Endodermal cell (in vitro differentiated cells): ENCODE measurements at regions not wholly inside any gene's neighbourhood (a gene's known extent, or its start where the extent isn't known, plus 50 kb on each side); places are given as distances from the start of the nearest gene placed in this dataset.

Experiments used
- DNase-seq: peaks from one replicate; pipeline ENCODE4 v3.0.0-alpha.2; 2017
- H3K27ac ChIP-seq: 2 replicates; pipeline ENCODE4 v1.5.1; 2013; ENCODE audit warnings: mild to moderate bottlenecking, low read depth, low read length, moderate library complexity
- H3K27me3 ChIP-seq: 2 replicates; pipeline ENCODE4 v1.6.1; 2013; ENCODE audit warnings: mild to moderate bottlenecking, low read length, moderate library complexity; ENCODE audit not compliant: insufficient read depth, control insufficient read depth, poor library complexity, severe bottlenecking
- H3K36me3 ChIP-seq: 2 replicates; pipeline ENCODE4 v1.7.0; 2013; ENCODE audit warnings: mild to moderate bottlenecking, low read length, moderate library complexity; ENCODE audit not compliant: control insufficient read depth, insufficient read depth
- H3K4me1 ChIP-seq: one replicate; pipeline ENCODE4 v1.7.0; 2013; ENCODE audit warnings: low read length; ENCODE audit not compliant: control insufficient read depth, insufficient read depth
- H3K4me3 ChIP-seq: 2 replicates; pipeline ENCODE4 v1.5.1; 2013; ENCODE audit warnings: mild to moderate bottlenecking, low read length, moderate library complexity
- H3K9ac ChIP-seq: 2 replicates; pipeline ENCODE4 v1.6.1; 2013; ENCODE audit warnings: mild to moderate bottlenecking, low read length, moderate library complexity; ENCODE audit not compliant: poor library complexity, severe bottlenecking; ENCODE audit errors: extremely low read depth
- H3K9me3 ChIP-seq: 2 replicates; pipeline ENCODE4 v1.6.1; 2013; ENCODE audit warnings: mild to moderate bottlenecking, low read length, moderate library complexity; ENCODE audit not compliant: control insufficient read depth
- H3K27ac Mint-ChIP-seq: 2 replicates; pipeline ENCODE4 v1.8.0; 2020; ENCODE audit warnings: mixed read lengths
- H3K27me3 Mint-ChIP-seq: 2 replicates; pipeline ENCODE4 v1.8.0; 2021; ENCODE audit warnings: mild to moderate bottlenecking, mixed read lengths; ENCODE audit not compliant: insufficient read depth
- H3K36me3 Mint-ChIP-seq: 2 replicates; pipeline ENCODE4 v1.8.0; 2020; ENCODE audit warnings: low read depth, mixed read lengths
- H3K4me1 Mint-ChIP-seq: 2 replicates; pipeline ENCODE4 v1.8.0; 2020; ENCODE audit warnings: mixed read lengths
- H3K4me3 Mint-ChIP-seq: 2 replicates; pipeline ENCODE4 v1.8.0; 2020; ENCODE audit warnings: mild to moderate bottlenecking, moderate library complexity, mixed read lengths
- H3K9me3 Mint-ChIP-seq: 2 replicates; pipeline ENCODE4 v1.8.0; 2020; ENCODE audit warnings: mild to moderate bottlenecking, mixed read lengths
- CTCF ChIP-seq: fragments of 200-600 bp; sonication (generic); conservative IDR thresholded peaks from 2 replicates; pipeline ENCODE4 v1.5.0; 2021; ENCODE audit warnings: antibody characterized with exemption, mild to moderate bottlenecking
- WGBS, 2 experiments: methylation state at CpG; one replicate each; pipeline versions ENCODE4 v1.1.5 to v1.1.7; 2013; ENCODE audit warnings: missing lambda C conversion rate in 2 of 2, mixed read lengths in 1 of 2; ENCODE audit not compliant: insufficient coverage in 1 of 2, insufficient read length in 1 of 2; 5-methylcytosine and 5-hydroxymethylcytosine counted together

- Histone ChIP-seq H3K9ac (no peak overlapping the region), H3K4me3 (no peak overlapping the region), H3K27me3 (no peaks in the 10 kb centered on the region), H3K9me3 (no peaks in the 10 kb centered on the region), H3K36me3 (no peaks in the 10 kb centered on the region), H3K27ac (no peak overlapping the region), H3K4me1 (no peaks in the 10 kb centered on the region)
- DNase-seq, result peak; percentile 64
- H3K4me3 Mint-ChIP-seq, result no peak overlapping the region
- H3K27ac Mint-ChIP-seq, result no peak overlapping the region
- no peaks in the 10 kb centered on the region for H3K9me3 Mint-ChIP-seq
- no peaks in the 10 kb centered on the region for H3K36me3 Mint-ChIP-seq
- 89% methylated on average over 12 to 25 of the region's 25 CpGs for WGBS, 2 experiments
- no peaks in the 10 kb centered on the region for H3K27me3 Mint-ChIP-seq
- H3K4me1 Mint-ChIP-seq, result no peaks in the 10 kb centered on the region
- TF ChIP-seq CTCF, result no peak
Measured at GRCh38 chr12:84128117-84128991, 784.2 kb downstream of the SLC6A15 start.

- H3K9ac ChIP-seq, result no peak overlapping the region
- H3K36me3 ChIP-seq, result no peaks in the 10 kb centered on the region
- Mint-ChIP-seq H3K27ac (no peak overlapping the region), H3K27me3 (no peaks in the 10 kb centered on the region), H3K36me3 (no peaks in the 10 kb centered on the region), H3K9me3 (no peaks in the 10 kb centered on the region), H3K4me1 (no peaks in the 10 kb centered on the region), H3K4me3 (no peak overlapping the region)
- H3K9me3 ChIP-seq, result no peaks in the 10 kb centered on the region
- WGBS, 2 experiments, result no CpG with 5 or more reads among the region's 1 CpG
- no peaks in the 10 kb centered on the region for H3K4me1 ChIP-seq
- no peak overlapping the region for H3K27ac ChIP-seq
- H3K27me3 ChIP-seq, result no peaks in the 10 kb centered on the region
- no peak for DNase-seq
- H3K4me3 ChIP-seq, result no peak overlapping the region
- no peak for TF ChIP-seq CTCF
Measured at GRCh38 chr12:84124211-84124610, 788.4 kb downstream of the SLC6A15 start.

- Histone ChIP-seq H3K4me1 (no peaks in the 10 kb centered on the region), H3K4me3 (no peak overlapping the region), H3K27ac (no peak overlapping the region), H3K9ac (no peak overlapping the region), H3K27me3 (no peaks in the 10 kb centered on the region), H3K9me3 (no peaks in the 10 kb centered on the region), H3K36me3 (no peaks in the 10 kb centered on the region)
- no peak for DNase-seq
- Mint-ChIP-seq H3K4me3 (no peak overlapping the region), H3K27ac (no peak overlapping the region), H3K36me3 (no peaks in the 10 kb centered on the region), H3K27me3 (no peaks in the 10 kb centered on the region), H3K9me3 (no peaks in the 10 kb centered on the region), H3K4me1 (no peaks in the 10 kb centered on the region)
- WGBS, 2 experiments, result 79 to 100% methylated on average over 3 of the region's 3 CpGs
- TF ChIP-seq CTCF, result no peak
Measured at GRCh38 chr12:84117190-84117589, 795.4 kb downstream of the SLC6A15 start.
